CD4-positive, alpha-beta T cell (primary cell): ENCODE measurements at regions not wholly inside any gene's neighbourhood (a gene's known extent, or its start where the extent isn't known, plus 50 kb on each side); places are given as distances from the start of the nearest gene placed in this dataset.

Experiments used
- ATAC-seq: fragments of 200-7000 bp; cut with Tn5 transposase; one replicate; pipeline ENCODE4 v1.10.0; 2022; ENCODE audit warnings: mild to moderate bottlenecking; ENCODE audit not compliant: poor library complexity
- CTCF ChIA-PET: fragments of 350-600 bp; sonication (Branson Sonifier 250); formaldehyde crosslinking; loops from one replicate; lab custom pipeline; 2021; ENCODE audit warnings: antibody characterized with exemption, inconsistent platforms; lab: Charles Lee
- POLR2A ChIA-PET: fragments of 350-600 bp; sonication (Branson Sonifier 250); formaldehyde crosslinking; loops from one replicate; lab custom pipeline; 2021; ENCODE audit warnings: antibody characterized with exemption, inconsistent platforms; lab: Charles Lee
- DNase-seq, 14 experiments: peaks; one replicate each; pipeline ENCODE4 v3.0.0-alpha.2; 2013 to 2020; ENCODE audit warnings: mixed read lengths in 2 of 14
- H3K27ac ChIP-seq, 2 donors: one replicate each; pipeline versions ENCODE4 v1.5.1 to v1.7.0; 2013; ENCODE audit warnings: low read length in 2 of 2, low read depth in 1 of 2, mild to moderate bottlenecking in 1 of 2
- H3K27me3 ChIP-seq, 2 experiments: 1 replicate in 1 of 2; 2 replicates in 1 of 2; pipeline versions ENCODE4 v1.6.1 to v1.7.0; 2013; ENCODE audit warnings: low read length in 2 of 2, control low read depth in 1 of 2, mild to moderate bottlenecking in 1 of 2, moderate library complexity in 1 of 2; ENCODE audit not compliant: insufficient read depth in 2 of 2, control insufficient read depth in 1 of 2
- H3K36me3 ChIP-seq: one replicate; pipeline ENCODE4 v1.6.1; 2013; ENCODE audit warnings: low read length, control low read depth; ENCODE audit not compliant: insufficient read depth
- H3K4me1 ChIP-seq: one replicate; pipeline ENCODE4 v1.6.1; 2013; ENCODE audit warnings: low read length, control low read depth; ENCODE audit not compliant: insufficient read depth
- H3K4me3 ChIP-seq: one replicate; pipeline ENCODE4 v1.5.1; 2013; ENCODE audit warnings: mild to moderate bottlenecking, low read length, moderate library complexity
- H3K9me3 ChIP-seq, 2 experiments: 1 replicate in 1 of 2; 2 replicates in 1 of 2; pipeline versions ENCODE4 v1.6.1 to v1.7.0; 2013; ENCODE audit warnings: low read length in 2 of 2, mild to moderate bottlenecking in 2 of 2, control low read depth in 1 of 2, moderate library complexity in 1 of 2; ENCODE audit not compliant: control insufficient read depth in 1 of 2, insufficient read depth in 1 of 2
- H3K27ac Mint-ChIP-seq: one replicate; pipeline ENCODE4 v1.8.0; 2020; ENCODE audit warnings: mixed read lengths
- H3K27me3 Mint-ChIP-seq: one replicate; pipeline ENCODE4 v1.8.0; 2021; ENCODE audit warnings: mixed read lengths
- H3K36me3 Mint-ChIP-seq: one replicate; pipeline ENCODE4 v1.8.0; 2021; ENCODE audit warnings: low read depth, mixed read lengths
- H3K4me1 Mint-ChIP-seq: one replicate; pipeline ENCODE4 v1.8.0; 2021; ENCODE audit warnings: low read depth, mixed read lengths
- H3K4me3 Mint-ChIP-seq: one replicate; pipeline ENCODE4 v1.8.0; 2020; ENCODE audit warnings: mild to moderate bottlenecking, mixed read lengths
- H3K9me3 Mint-ChIP-seq: one replicate; pipeline ENCODE4 v1.8.0; 2020; ENCODE audit warnings: mixed read lengths
- CTCF ChIP-seq: fragments of 200-600 bp; IDR thresholded peaks from one replicate; pipeline ENCODE4 v1.8.0; 2022; ENCODE audit warnings: antibody characterized with exemption, mild to moderate bottlenecking
- intact Hi-C, 2 experiments: fragments of 100-400 bp; cut with DNase I in 1 of 2; cut with micrococcal nuclease in 1 of 2; formaldehyde crosslinking; loops; one replicate each; pipeline versions ENCODE4 v1.15.1 to v1.9.0; 2023 to 2025; cut with DNase I, micrococcal nuclease

GRCh38 chr5:135272311-135272805, 126.7 kb downstream of the MACROH2A1 start:
- ChIA-PET CTCF (no interaction called here), POLR2A (no interaction called here)

GRCh38 chr5:135271533-135272310, 127.3 kb downstream of the MACROH2A1 start:
- POLR2A ChIA-PET, result no interaction called here
- no peaks in the 10 kb centered on the region for H3K36me3 ChIP-seq
- ATAC-seq (no peak), DNase-seq (no peak)
- no peaks in the 10 kb centered on the region for H3K9me3 ChIP-seq
- Mint-ChIP-seq H3K27me3 (no peaks in the 10 kb centered on the region), H3K36me3 (no peaks in the 10 kb centered on the region), H3K4me1 (no peaks in the 10 kb centered on the region), H3K4me3 (no peak overlapping the region), H3K27ac (no peak overlapping the region), H3K9me3 (no peaks in the 10 kb centered on the region)
- no peak for TF ChIP-seq CTCF
- peaks cover 0 to 2% of the 10 kb centered on the region in 2 experiments for H3K27me3 ChIP-seq
- intact Hi-C loops, result no loop called here
- CTCF ChIA-PET, result no interaction called here
- no peak overlapping the region for H3K27ac ChIP-seq
- H3K4me3 ChIP-seq, result no peak overlapping the region
- H3K4me1 ChIP-seq, result no peaks in the 10 kb centered on the region

More at GRCh38 chr5:135272311-135272805, 126.7 kb downstream of the MACROH2A1 start:
- Histone ChIP-seq H3K4me1 (no peaks in the 10 kb centered on the region), H3K36me3 (no peaks in the 10 kb centered on the region), H3K9me3 (no peaks in the 10 kb centered on the region), H3K27ac (no peak overlapping the region), H3K4me3 (no peak overlapping the region), H3K27me3 (peaks cover 0 to 2% of the 10 kb centered on the region in 2 experiments)
- intact Hi-C loops, result no loop called here
- Mint-ChIP-seq H3K36me3 (no peaks in the 10 kb centered on the region), H3K27me3 (no peaks in the 10 kb centered on the region), H3K9me3 (no peaks in the 10 kb centered on the region), H3K27ac (no peak overlapping the region), H3K4me3 (no peak overlapping the region), H3K4me1 (no peaks in the 10 kb centered on the region)
- no peak for ATAC-seq
- no peak for DNase-seq
- TF ChIP-seq CTCF, result no peak

- no peaks in the 10 kb centered on the region for H3K9me3 Mint-ChIP-seq
- intact Hi-C loops, result no loop called here
- TF ChIP-seq CTCF, result no peak
- ChIA-PET POLR2A (no interaction called here), CTCF (no interaction called here)
- no peaks in the 10 kb centered on the region for H3K27me3 Mint-ChIP-seq
- Histone ChIP-seq H3K27ac (no peak overlapping the region), H3K4me3 (no peak overlapping the region), H3K27me3 (peaks cover 1 to 5% of the 10 kb centered on the region in 2 experiments), H3K36me3 (no peaks in the 10 kb centered on the region), H3K9me3 (no peaks in the 10 kb centered on the region), H3K4me1 (no peaks in the 10 kb centered on the region)
- no peaks in the 10 kb centered on the region for H3K36me3 Mint-ChIP-seq
- no peaks in the 10 kb centered on the region for H3K4me1 Mint-ChIP-seq
- H3K4me3 Mint-ChIP-seq, result no peak overlapping the region
- DNase-seq (no peak), ATAC-seq (no peak)
- no peak overlapping the region for H3K27ac Mint-ChIP-seq
These were observed 129.1 kb downstream of the MACROH2A1 start for GRCh38 chr5:135269931-135270421.
